ENCODE measurements at regions not wholly inside any gene's neighbourhood (a gene's known extent, or its start where the extent isn't known, plus 50 kb on each side); places are given as distances from the start of the nearest gene placed in this dataset.
A peak's percentile ranks its signal among the peaks of the same experiment; 100 is the strongest.

GRCh38 chr1:212539737-212540430 lies 68.7 kb upstream of the ATF3 start (continued):
- TF ChIP-seq, protein P1, sequence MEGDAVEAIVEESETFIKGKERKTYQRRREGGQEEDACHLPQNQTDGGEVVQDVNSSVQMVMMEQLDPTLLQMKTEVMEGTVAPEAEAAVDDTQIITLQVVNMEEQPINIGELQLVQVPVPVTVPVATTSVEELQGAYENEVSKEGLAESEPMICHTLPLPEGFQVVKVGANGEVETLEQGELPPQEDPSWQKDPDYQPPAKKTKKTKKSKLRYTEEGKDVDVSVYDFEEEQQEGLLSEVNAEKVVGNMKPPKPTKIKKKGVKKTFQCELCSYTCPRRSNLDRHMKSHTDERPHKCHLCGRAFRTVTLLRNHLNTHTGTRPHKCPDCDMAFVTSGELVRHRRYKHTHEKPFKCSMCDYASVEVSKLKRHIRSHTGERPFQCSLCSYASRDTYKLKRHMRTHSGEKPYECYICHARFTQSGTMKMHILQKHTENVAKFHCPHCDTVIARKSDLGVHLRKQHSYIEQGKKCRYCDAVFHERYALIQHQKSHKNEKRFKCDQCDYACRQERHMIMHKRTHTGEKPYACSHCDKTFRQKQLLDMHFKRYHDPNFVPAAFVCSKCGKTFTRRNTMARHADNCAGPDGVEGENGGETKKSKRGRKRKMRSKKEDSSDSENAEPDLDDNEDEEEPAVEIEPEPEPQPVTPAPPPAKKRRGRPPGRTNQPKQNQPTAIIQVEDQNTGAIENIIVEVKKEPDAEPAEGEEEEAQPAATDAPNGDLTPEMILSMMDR (IDR thresholded peaks at IDR 0.05; ENCODE audit: low read depth, low read length, missing input control), result no peak
- no peak for TF ChIP-seq JUND (IDR thresholded peaks at IDR 0.05)
- TF ChIP-seq GABPA (IDR thresholded peaks at IDR 0.05 in 1 of 2, conservative IDR thresholded peaks at IDR 0.05 in 1 of 2), result no peak

DNA sequence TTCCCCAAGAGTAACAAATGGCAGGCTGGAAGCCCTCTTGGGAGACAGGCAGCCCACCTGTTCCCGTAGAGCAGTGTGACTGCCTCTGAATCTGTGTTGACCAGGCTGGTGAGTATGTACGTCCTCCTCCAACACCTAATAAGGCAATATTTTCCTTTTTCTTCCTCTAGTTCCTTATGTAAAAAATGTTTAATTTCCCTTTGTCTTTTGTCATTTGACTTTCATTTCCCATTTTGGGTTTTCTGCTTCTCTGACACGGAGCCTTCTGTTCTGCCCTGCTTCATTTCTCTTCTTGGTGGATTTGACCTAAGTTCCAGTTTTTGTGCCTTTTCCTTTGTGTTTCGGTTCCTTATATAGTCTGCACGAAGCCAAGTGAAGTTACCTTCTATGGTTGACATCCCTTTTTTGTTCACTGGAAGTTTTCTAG lies 65.8 kb upstream of the ATF3 start:
- 84% methylated on average over 5 of the region's 5 CpGs for WGBS
- H3K27ac ChIP-seq (ENCODE audit: low read depth in 1 of 2, low read length in 2 of 2), result no peak overlapping the region
- no peak overlapping the region for H3K4me3 ChIP-seq (ENCODE audit: low read depth in 1 of 3, low read length in 3 of 3)
- DNase-seq (ENCODE audit: low spot score), result no peak
- H3K4me1 ChIP-seq (ENCODE audit: control insufficient read depth in 4 of 4, insufficient read depth in 4 of 4, low read length in 3 of 4), result no peaks in the 10 kb centered on the region
- TF ChIP-seq FOXA1 (IDR thresholded peaks at IDR 0.05), result no peak
- TF ChIP-seq RXRA (IDR thresholded peaks at IDR 0.05), result peak in 1 of 2 donors; percentile 5
- H3K9me3 ChIP-seq (ENCODE audit: control insufficient read depth in 4 of 4, low read length in 3 of 4), result no peaks in the 10 kb centered on the region
- no peaks in the 10 kb centered on the region for H3K36me3 ChIP-seq (ENCODE audit: control insufficient read depth in 4 of 4, insufficient read depth in 3 of 4, low read depth in 1 of 4, low read length in 3 of 4)
- H3K9ac ChIP-seq (ENCODE audit: low read depth in 1 of 2, low read length in 2 of 2), result no peak overlapping the region
- no peaks in the 10 kb centered on the region for H3K27me3 ChIP-seq (ENCODE audit: control insufficient read depth in 4 of 4, insufficient read depth in 4 of 4, low read length in 3 of 4)

DNA sequence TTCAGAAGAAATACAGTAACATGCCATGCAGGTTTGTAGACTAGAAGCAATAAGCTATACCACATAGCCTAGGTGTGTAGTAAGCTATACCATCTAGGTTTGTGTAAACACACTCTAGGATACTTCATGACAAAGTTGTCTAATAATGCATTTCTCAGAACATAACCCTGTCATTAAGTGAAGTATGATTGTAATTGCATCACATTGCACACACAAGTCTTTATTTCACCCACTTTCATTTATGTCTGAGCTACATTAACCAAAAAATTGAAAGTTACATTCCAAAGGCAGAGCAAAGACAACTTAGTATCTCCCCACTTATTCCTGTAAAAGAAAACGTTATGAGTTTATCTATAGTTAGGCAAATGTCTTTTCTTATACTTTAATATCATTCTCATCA lies 64.5 kb upstream of the ATF3 start:
- Histone ChIP-seq H3K9ac (ENCODE audit: low read depth in 1 of 2, low read length in 2 of 2) (no peak overlapping the region), H3K36me3 (ENCODE audit: control insufficient read depth in 4 of 4, insufficient read depth in 3 of 4, low read depth in 1 of 4, low read length in 3 of 4) (no peaks in the 10 kb centered on the region), H3K27ac (ENCODE audit: low read depth in 1 of 2, low read length in 2 of 2) (no peak overlapping the region), H3K9me3 (ENCODE audit: control insufficient read depth in 4 of 4, low read length in 3 of 4) (no peaks in the 10 kb centered on the region), H3K4me3 (ENCODE audit: low read depth in 1 of 3, low read length in 3 of 3) (no peak overlapping the region), H3K4me1 (ENCODE audit: control insufficient read depth in 4 of 4, insufficient read depth in 4 of 4, low read length in 3 of 4) (no peaks in the 10 kb centered on the region), H3K27me3 (ENCODE audit: control insufficient read depth in 4 of 4, insufficient read depth in 4 of 4, low read length in 3 of 4) (no peaks in the 10 kb centered on the region)
- no peak for DNase-seq (ENCODE audit: low spot score)
- 61% methylated on average over 1 of the region's 1 CpG for WGBS
- TF ChIP-seq JUND (IDR thresholded peaks at IDR 0.05) (no peak), HNF4A (conservative IDR thresholded peaks at IDR 0.05) (no peak), TAF1 (conservative IDR thresholded peaks at IDR 0.05) (no peak), NR2F2 (IDR thresholded peaks at IDR 0.05) (no peak), RXRA (IDR thresholded peaks at IDR 0.05) (no peak), SP1 (IDR thresholded peaks at IDR 0.05) (no peak), REST (IDR thresholded peaks at IDR 0.05) (no peak), FOXA2 (IDR thresholded peaks at IDR 0.05) (no peak), EGR1 (IDR thresholded peaks at IDR 0.05; ENCODE audit: low read depth in 2 of 2) (no peak), GABPA (IDR thresholded peaks at IDR 0.05 in 1 of 2, conservative IDR thresholded peaks at IDR 0.05 in 1 of 2) (no peak)
- TF ChIP-seq, protein P2, sequence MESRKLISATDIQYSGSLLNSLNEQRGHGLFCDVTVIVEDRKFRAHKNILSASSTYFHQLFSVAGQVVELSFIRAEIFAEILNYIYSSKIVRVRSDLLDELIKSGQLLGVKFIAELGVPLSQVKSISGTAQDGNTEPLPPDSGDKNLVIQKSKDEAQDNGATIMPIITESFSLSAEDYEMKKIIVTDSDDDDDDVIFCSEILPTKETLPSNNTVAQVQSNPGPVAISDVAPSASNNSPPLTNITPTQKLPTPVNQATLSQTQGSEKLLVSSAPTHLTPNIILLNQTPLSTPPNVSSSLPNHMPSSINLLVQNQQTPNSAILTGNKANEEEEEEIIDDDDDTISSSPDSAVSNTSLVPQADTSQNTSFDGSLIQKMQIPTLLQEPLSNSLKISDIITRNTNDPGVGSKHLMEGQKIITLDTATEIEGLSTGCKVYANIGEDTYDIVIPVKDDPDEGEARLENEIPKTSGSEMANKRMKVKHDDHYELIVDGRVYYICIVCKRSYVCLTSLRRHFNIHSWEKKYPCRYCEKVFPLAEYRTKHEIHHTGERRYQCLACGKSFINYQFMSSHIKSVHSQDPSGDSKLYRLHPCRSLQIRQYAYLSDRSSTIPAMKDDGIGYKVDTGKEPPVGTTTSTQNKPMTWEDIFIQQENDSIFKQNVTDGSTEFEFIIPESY (IDR thresholded peaks at IDR 0.05), result no peak

Data from liver (tissue), 8 donors.